ENCODE measurements at regions not wholly inside any gene's neighbourhood (a gene's known extent, or its start where the extent isn't known, plus 50 kb on each side); places are given as distances from the start of the nearest gene placed in this dataset.

- FAIRE-seq, result no peak
Observed at GRCh38 chr16:73558219-73558618, 510.3 kb upstream of the ZFHX3 start.

GRCh38 chr16:73553941-73554660 is 506.2 kb upstream of the ZFHX3 start:
- no peak for FAIRE-seq

- no peak for FAIRE-seq
Observed at GRCh38 chr16:73549984-73550631, 502.2 kb upstream of the ZFHX3 start.

- no peak for FAIRE-seq
Observed at GRCh38 chr16:73547552-73548403, 499.9 kb upstream of the ZFHX3 start.

GRCh38 chr16:73546341-73546845 is 498.5 kb upstream of the ZFHX3 start:
- no peak for FAIRE-seq

- no peak for FAIRE-seq
Observed at GRCh38 chr16:73545755-73546154, 497.8 kb upstream of the ZFHX3 start.

- no peak for FAIRE-seq
Observed at GRCh38 chr16:73545290-73545689, 497.4 kb upstream of the ZFHX3 start.

GRCh38 chr16:73544826-73545225 is 496.9 kb upstream of the ZFHX3 start:
- FAIRE-seq, result no peak

- no peak for FAIRE-seq
Observed at GRCh38 chr16:73543970-73544599, 496.2 kb upstream of the ZFHX3 start.

GRCh38 chr16:73543331-73543969 is 495.5 kb upstream of the ZFHX3 start:
- no peak for FAIRE-seq

GRCh38 chr16:73542885-73543284 is 495.0 kb upstream of the ZFHX3 start:
- FAIRE-seq, result no peak

- no peak for FAIRE-seq
Observed at GRCh38 chr16:73537921-73538320, 490.0 kb upstream of the ZFHX3 start.

GRCh38 chr16:73536931-73537330 is 489.0 kb upstream of the ZFHX3 start:
- no peak for FAIRE-seq

- no peak for FAIRE-seq
Observed at GRCh38 chr16:73531021-73531420, 483.1 kb upstream of the ZFHX3 start.

- FAIRE-seq, result no peak
Observed at GRCh38 chr16:73530529-73530928, 482.6 kb upstream of the ZFHX3 start.

GRCh38 chr16:73529303-73530012 is 481.5 kb upstream of the ZFHX3 start:
- FAIRE-seq, result no peak

- no peak for FAIRE-seq
Observed at GRCh38 chr16:73527187-73527586, 479.3 kb upstream of the ZFHX3 start.

GRCh38 chr16:73526011-73526804 is 478.3 kb upstream of the ZFHX3 start:
- no peak for FAIRE-seq

GRCh38 chr16:73523209-73523608 is 475.3 kb upstream of the ZFHX3 start:
- no peak for FAIRE-seq

GRCh38 chr16:73521499-73521898 is 473.6 kb upstream of the ZFHX3 start:
- FAIRE-seq, result peak; percentile 27

- no peak for FAIRE-seq
Observed at GRCh38 chr16:73515616-73516015, 467.7 kb upstream of the ZFHX3 start.
